GM20431 (cell line): ENCODE measurements at regions not wholly inside any gene's neighbourhood (a gene's known extent, or its start where the extent isn't known, plus 50 kb on each side); places are given as distances from the start of the nearest gene placed in this dataset.

Experiments used
- in situ Hi-C: fragments of 300-500 bp; cut with MseI, MboI; formaldehyde crosslinking; loops from one replicate; pipeline ENCODE4 v1.15.0; 2020; ENCODE audit warnings: low sequenced_read_pairs; ENCODE audit not compliant: unreplicated experiment

GRCh38 chr10:90354914-90355313, 502.9 kb downstream of the HTR7 start:
- in situ Hi-C loops: no loop called here

DNA sequence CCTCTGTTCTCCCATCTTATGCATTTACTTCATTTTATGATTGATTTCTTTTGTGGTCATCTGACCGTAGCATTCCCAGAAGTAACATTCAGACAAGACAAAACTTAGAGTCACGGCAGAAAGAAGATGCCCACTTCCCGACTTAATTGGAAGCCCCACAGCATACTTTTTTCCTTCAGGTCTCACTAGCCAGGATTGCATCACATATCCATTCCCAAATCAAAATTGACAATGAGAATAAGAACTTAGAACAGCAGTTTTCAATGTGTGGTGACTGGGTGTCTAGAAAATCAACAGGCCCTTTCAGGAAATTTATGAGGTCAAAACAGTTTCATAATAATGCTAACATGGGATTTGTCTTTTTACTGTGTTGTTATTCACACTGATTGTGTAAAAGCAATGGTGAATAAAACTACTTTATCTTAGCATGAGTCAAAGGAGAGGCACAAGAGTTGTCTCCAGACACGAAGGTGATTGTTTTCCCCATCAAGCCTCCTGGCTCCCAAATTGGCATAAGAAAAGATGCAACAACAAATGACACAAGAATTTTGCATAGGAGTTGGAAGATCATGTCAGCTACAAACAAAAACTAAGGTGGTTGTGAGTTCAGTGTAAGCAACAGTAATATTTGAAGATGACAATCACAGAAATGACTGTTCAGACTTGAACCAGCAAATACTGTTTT, 493.9 kb downstream of the HTR7 start:
- in situ Hi-C loops: no loop called here

DNA sequence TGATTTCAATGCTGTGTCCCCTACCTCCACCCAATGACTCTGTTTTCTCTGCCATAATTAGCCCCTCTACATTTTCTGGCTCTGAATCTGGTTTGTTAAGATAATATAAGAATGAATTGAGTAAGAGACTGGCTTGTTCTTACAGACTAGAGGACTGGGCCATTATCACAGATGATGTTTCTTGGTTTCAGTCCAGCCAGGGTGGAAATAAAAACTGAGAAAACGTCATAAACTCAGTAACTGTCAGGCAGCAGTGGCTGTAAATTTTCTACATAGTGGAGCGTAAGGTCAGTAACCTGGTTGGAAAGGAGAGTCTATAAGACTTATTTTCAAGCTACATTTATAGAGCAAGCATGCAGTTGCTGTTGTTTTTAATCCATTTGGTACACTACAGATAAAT, 485.4 kb downstream of the HTR7 start:
- in situ Hi-C loops: no loop called here

GRCh38 chr10:90373911-90374310, 483.9 kb downstream of the HTR7 start:
- in situ Hi-C loops: no loop called here

DNA sequence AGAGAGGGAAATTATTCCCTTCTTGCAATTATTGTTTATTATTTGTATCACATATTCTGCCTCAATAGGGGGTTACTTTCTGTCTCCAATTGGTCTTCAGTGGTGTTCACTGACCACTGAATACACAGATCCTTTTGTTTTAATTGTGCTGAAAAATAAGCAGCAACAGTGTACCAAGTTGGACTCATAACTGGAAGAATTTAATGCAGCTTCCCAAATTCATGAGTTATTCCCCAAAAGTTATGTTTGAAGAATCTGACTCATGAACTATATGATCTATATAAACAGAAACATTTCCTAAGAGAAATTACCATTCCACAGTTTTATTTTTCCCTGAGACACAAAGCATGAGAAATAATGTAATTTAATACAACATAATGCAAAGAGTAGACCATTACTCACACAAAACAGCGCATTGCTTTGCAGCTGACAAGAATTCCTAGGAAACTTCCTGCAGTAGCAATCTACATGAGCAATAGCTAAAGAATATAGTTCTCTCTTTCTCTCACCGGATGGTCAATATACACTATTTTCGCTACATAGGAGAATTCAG, 479.2 kb downstream of the HTR7 start:
- in situ Hi-C loops: no loop called here

- in situ Hi-C loops: no loop called here
These were observed 476.4 kb downstream of the HTR7 start for GRCh38 chr10:90381468-90381867.

DNA sequence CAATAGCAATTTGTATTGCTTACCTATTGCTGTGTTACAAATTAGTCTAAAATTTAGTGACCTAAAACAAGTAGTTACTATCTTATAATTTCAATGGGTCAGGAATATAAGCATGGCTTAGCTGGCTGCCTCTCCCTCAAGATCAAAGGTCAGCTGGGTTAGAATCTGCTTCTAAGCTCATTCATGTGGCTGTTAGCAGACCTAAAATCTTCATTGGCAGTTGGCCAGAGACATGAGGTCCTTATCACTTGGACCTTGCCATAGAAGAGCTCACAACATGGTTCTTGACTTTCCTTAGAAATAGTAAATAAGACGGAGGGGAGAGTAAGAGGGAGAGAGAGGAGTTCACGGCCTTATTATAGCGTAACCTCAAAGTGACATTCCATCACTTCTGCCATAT, 468.0 kb downstream of the HTR7 start:
- in situ Hi-C loops: no loop called here

DNA sequence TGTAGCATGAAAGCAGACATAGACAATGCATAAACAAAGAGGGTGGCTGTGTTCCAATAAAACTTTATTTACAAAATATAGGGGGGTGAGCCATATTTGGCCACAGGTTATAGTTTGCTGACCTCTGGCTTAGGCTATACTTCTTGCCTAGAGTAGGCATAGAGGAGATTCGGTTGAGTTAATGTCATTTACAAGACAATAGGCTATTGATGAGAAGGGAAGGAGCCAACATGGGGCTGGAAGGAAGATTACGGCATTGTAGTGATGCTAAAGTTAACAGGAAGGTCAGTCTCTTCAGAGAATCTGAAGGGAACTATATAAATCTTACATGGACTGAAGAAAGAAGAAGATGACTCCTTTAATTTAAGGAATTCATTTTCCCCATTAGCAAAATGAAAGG, 463.5 kb downstream of the HTR7 start:
- in situ Hi-C loops: no loop called here

DNA sequence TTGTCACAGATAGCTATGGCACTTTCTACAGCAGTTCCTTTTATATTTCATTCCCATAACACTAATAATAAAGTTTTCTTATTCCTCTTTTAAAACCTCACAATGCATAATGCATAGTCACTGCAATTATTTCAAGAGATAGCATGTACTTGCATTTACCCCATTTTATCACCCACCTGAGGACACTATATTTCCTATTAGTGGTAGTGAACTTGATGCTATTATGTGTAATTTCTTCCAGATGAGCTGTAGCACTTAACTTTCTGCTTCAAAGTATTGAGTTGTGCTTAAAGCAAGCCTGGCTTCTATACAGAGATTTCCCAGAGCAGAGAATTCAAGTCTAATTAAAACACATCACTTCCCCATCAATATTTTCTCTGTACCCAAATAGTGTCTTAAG, 461.1 kb downstream of the HTR7 start:
- in situ Hi-C loops: no loop called here

DNA sequence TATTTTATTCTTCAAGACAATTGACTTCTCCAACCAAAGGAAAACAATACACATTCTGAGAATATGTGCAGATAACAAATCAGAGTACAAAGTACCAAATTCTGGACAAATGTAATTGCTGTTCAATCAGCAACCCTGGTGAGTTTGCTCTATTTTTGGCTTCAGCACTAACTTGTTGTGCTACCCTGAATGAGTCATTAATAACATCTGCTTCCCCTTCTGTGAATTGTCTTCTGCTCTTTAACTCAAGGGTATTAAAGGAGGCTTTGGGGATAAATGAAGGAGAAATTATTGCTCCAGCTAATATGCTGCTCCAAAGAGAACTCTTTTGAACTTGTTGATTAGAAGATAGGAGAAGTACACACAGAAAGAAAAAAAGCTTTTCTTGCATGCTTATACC, 459.3 kb downstream of the HTR7 start:
- in situ Hi-C loops: no loop called here

- in situ Hi-C loops: no loop called here
These were observed 458.1 kb downstream of the HTR7 start for GRCh38 chr10:90399782-90400181.

- in situ Hi-C loops: no loop called here
These were observed 454.4 kb downstream of the HTR7 start for GRCh38 chr10:90403211-90404000.

GRCh38 chr10:90407131-90407530, 450.7 kb downstream of the HTR7 start:
- in situ Hi-C loops: no loop called here

DNA sequence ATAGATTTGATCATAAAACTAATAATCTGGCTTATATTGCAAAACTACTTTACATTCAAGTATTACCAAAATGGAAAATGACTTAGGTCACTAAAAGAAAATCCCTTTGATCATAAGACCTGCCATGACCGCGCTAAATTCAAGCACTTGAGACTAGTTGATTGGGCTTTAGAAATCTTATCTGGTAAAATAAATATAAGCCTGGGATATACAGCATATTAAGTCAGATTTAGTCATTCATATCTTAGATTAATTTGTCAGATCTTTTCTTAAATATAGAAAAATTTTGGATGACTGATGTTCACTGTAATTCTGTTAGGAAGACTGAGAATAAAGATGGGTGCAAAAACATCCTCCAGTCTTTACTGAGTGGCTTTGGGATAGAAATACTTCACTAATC, 450.0 kb downstream of the HTR7 start:
- in situ Hi-C loops: no loop called here

DNA sequence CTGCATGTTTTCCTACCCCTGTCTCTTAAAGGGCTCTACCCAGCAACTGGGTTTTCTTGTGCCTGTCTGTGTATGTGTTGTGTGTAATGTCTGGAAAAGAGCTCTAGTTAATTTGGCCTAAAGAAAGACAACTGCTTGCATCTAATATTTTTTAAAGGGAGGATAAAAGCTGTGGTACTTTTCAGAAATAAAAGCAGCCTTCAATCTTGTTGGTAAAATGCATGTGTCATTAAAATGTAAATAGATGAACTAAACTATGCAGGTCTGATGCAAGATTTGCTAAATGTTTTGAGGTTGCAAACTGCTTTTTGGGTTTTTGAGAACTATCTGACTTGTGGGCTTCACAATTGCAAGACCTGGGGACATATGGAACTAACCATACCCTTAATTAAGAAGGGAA, 445.3 kb downstream of the HTR7 start:
- in situ Hi-C loops: no loop called here

DNA sequence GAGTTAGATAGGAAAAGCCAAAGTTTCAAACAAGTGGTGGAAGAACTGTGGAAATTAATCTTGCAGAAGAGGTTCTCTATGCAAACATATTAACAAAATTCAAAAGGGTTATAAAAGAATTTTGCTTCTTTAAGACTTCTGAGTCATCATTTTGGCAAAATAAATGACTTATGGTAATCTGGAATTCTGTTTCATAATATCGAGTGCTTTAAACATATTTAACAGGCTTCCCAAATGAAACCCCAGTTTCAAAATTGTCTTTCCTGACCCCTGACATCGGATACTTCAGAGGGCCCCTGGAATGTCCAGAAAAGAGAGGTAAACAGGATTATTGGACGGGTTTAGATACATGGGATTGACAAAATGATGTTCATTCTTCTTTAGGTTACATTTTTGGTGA, 444.6 kb downstream of the HTR7 start:
- in situ Hi-C loops: no loop called here

GRCh38 chr10:90414926-90415325, 442.9 kb downstream of the HTR7 start:
- in situ Hi-C loops: no loop called here

DNA sequence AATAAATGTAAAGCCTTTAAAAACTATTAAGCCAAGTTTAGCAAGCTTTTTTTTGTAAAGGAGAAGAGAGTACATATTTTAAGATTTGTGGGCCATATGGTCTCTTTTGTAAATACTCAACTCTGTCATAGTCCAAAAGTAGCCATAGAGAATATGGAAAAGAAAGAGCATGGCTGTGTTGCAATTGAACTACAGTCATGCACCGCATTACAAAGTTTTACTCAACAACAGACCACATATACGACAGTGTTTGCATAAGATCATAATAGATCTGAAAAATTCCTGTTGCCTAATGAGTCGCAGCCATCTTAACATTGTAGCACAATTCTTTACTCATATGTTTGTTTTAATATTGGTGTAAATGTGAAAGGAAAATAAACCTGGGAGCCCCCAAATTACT, 440.8 kb downstream of the HTR7 start:
- in situ Hi-C loops: no loop called here

GRCh38 chr10:90417476-90418210, 440.2 kb downstream of the HTR7 start:
- in situ Hi-C loops: no loop called here

DNA sequence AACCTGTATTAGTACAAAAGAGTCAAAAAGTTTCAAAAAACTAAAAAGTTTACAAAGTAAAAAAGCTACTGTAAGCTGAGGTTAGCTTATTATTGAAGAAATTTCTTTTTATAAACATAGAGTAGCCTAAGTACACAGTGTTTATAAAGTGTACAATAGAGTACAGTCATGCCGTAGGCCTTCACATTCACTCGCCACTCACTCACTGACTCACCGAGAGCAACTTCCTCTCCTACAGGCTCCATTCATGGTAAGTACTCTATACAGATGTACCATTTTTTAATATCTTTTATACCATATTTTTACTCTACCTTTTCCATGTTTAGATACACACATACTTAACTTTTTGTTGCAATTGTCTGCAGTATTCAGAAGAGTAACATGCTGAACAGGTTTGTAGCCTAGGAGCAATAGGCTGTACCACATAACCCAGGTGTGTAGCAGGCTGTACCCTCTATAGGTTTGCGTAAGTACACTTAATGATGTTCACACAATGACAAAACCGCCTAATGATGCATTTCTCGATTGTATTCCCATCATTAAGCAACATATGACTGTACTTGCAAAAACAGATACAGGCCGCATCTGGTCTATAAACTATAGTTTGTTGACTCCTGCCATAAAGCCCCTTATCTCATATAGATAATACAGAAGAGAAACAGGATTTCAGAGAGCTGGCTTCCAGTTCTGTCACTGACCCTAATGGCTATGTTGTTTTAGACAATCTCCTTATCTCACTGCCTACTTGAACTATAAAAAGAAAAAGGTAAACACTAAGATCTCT, 438.8 kb downstream of the HTR7 start:
- in situ Hi-C loops: no loop called here
